ENCODE measurements at regions not wholly inside any gene's neighbourhood (a gene's known extent, or its start where the extent isn't known, plus 50 kb on each side); places are given as distances from the start of the nearest gene placed in this dataset.

GRCh38 chr15:46293550-46293949 lies 658.7 kb downstream of the SQOR start:
- intact Hi-C loops (cut with micrococcal nuclease), result no loop called here
- no peak overlapping the region for H3K4me3 ChIP-seq (replicated peaks in 1 of 2; ENCODE audit: low read depth in 1 of 2, low read length in 2 of 2)
- no peak for DNase-seq (ENCODE audit: low read depth, low spot score)
- BruUV-seq (replicated peaks), result no TSS peak
- CTCF ChIA-PET, result no interaction called here
- no peaks in the 10 kb centered on the region for H3K79me2 ChIP-seq (ENCODE audit: insufficient read depth, low read length)
- no peaks in the 10 kb centered on the region for H3K4me1 ChIP-seq (ENCODE audit: control insufficient read depth in 1 of 2, insufficient read depth in 2 of 2, low read length in 2 of 2)
- no peak overlapping the region for H3K9ac ChIP-seq (ENCODE audit: low read length)
- no peak overlapping the region for H3K4me2 ChIP-seq (ENCODE audit: low read length)
- no peak overlapping the region for H3K27ac ChIP-seq (ENCODE audit: low read depth, low read length)
- no peak overlapping the region for H2AFZ ChIP-seq (ENCODE audit: low read depth, low read length, poor library complexity, severe bottlenecking)
- H3K9me3 ChIP-seq (ENCODE audit: control insufficient read depth in 1 of 2, insufficient read depth in 1 of 2, low read depth in 1 of 2, low read length in 2 of 2), result peaks cover 16 to 26% of the 10 kb centered on the region in 2 experiments; a peak in 3 of 4 replicates
- no peaks in the 10 kb centered on the region for H3K9me2 ChIP-seq (ENCODE audit: insufficient read depth)
- H3K36me3 ChIP-seq (ENCODE audit: control insufficient read depth in 1 of 2, insufficient read depth in 2 of 2, low read length in 2 of 2), result no peaks in the 10 kb centered on the region
- POLR2A ChIA-PET, result no interaction called here
- RAD21 ChIA-PET (ENCODE audit: low non-redundant PET in 1 of 2, low total read pairs in 2 of 2, uncharacterized antibody in 2 of 2, unreplicated experiment in 2 of 2), result no interaction called here
- no peak for ATAC-seq
- H4K20me1 ChIP-seq (ENCODE audit: insufficient read depth), result no peaks in the 10 kb centered on the region
- TF ChIP-seq MAX (IDR thresholded peaks at IDR 0.05), result no peak
- TF ChIP-seq SRF (IDR thresholded peaks at IDR 0.05; ENCODE audit: low read depth), result no peak
- no peak for TF ChIP-seq YY1 (IDR thresholded peaks at IDR 0.05; ENCODE audit: extremely low read depth, insufficient replicate concordance, low read depth, low read length)
- no peak for TF ChIP-seq CTCF (IDR thresholded peaks at IDR 0.05 in 2 of 3, conservative IDR thresholded peaks at IDR 0.05 in 1 of 3; ENCODE audit: borderline replicate concordance in 1 of 3, insufficient read depth in 1 of 3, low read depth in 2 of 3, low read length in 2 of 3)
- no peak for TF ChIP-seq POLR2AphosphoS5 (IDR thresholded peaks at IDR 0.05; ENCODE audit: low read depth, low read length)
- H3K27me3 ChIP-seq (ENCODE audit: insufficient read depth, low read length), result no peaks in the 10 kb centered on the region

GRCh38 chr15:46296002-46296401 lies 661.2 kb downstream of the SQOR start:
- no peak for ATAC-seq
- RAD21 ChIA-PET (ENCODE audit: low non-redundant PET in 1 of 2, low total read pairs in 2 of 2, uncharacterized antibody in 2 of 2, unreplicated experiment in 2 of 2), result no interaction called here
- no peak overlapping the region for H3K4me2 ChIP-seq (ENCODE audit: low read length)
- no peak overlapping the region for H3K9ac ChIP-seq (ENCODE audit: low read length)
- H3K9me2 ChIP-seq (ENCODE audit: insufficient read depth), result no peaks in the 10 kb centered on the region
- TF ChIP-seq ATF3 (IDR thresholded peaks at IDR 0.05), result no peak
- TF ChIP-seq EZH2phosphoT487 (IDR thresholded peaks at IDR 0.05; ENCODE audit: borderline replicate concordance), result no peak
- TF ChIP-seq POLR2AphosphoS5 (IDR thresholded peaks at IDR 0.05; ENCODE audit: low read depth, low read length), result no peak
- TF ChIP-seq ZNF274 (IDR thresholded peaks at IDR 0.05; ENCODE audit: low read depth, low read length), result no peak
- no peak for TF ChIP-seq ELF1 (IDR thresholded peaks at IDR 0.05; ENCODE audit: borderline replicate concordance, low read depth)
- no peak for TF ChIP-seq JUND (IDR thresholded peaks at IDR 0.05)
- TF ChIP-seq REST (IDR thresholded peaks at IDR 0.05; ENCODE audit: low read depth), result no peak
- no peak for TF ChIP-seq SRF (IDR thresholded peaks at IDR 0.05; ENCODE audit: low read depth)
- TF ChIP-seq POLR2A (IDR thresholded peaks at IDR 0.05; ENCODE audit: borderline replicate concordance, extremely low read depth, insufficient read depth, insufficient read length), result no peak
- TF ChIP-seq EZH2 (IDR thresholded peaks at IDR 0.05), result no peak
- no peak for TF ChIP-seq MAX (IDR thresholded peaks at IDR 0.05)
- TF ChIP-seq YY1 (IDR thresholded peaks at IDR 0.05; ENCODE audit: extremely low read depth, insufficient replicate concordance, low read depth, low read length), result no peak
- no peak for TF ChIP-seq EGR1 (IDR thresholded peaks at IDR 0.05; ENCODE audit: low read depth)
- H3K4me1 ChIP-seq (ENCODE audit: control insufficient read depth in 1 of 2, insufficient read depth in 2 of 2, low read length in 2 of 2), result no peaks in the 10 kb centered on the region
- CTCF ChIA-PET, result no interaction called here
- intact Hi-C loops (cut with micrococcal nuclease), result no loop called here
- no peak for DNase-seq (ENCODE audit: low read depth, low spot score)
- no peak overlapping the region for H2AFZ ChIP-seq (ENCODE audit: low read depth, low read length, poor library complexity, severe bottlenecking)
- no peaks in the 10 kb centered on the region for H3K36me3 ChIP-seq (ENCODE audit: control insufficient read depth in 1 of 2, insufficient read depth in 2 of 2, low read length in 2 of 2)
- POLR2A ChIA-PET, result no interaction called here
- H3K4me3 ChIP-seq (replicated peaks in 1 of 2; ENCODE audit: low read depth in 1 of 2, low read length in 2 of 2), result no peak overlapping the region
- H3K27me3 ChIP-seq (ENCODE audit: insufficient read depth, low read length), result no peaks in the 10 kb centered on the region
- no peak overlapping the region for H3K27ac ChIP-seq (ENCODE audit: low read depth, low read length)
- H4K20me1 ChIP-seq (ENCODE audit: insufficient read depth), result no peaks in the 10 kb centered on the region
- BruUV-seq (replicated peaks), result no TSS peak
- no peaks in the 10 kb centered on the region for H3K79me2 ChIP-seq (ENCODE audit: insufficient read depth, low read length)
- H3K9me3 ChIP-seq (ENCODE audit: control insufficient read depth in 1 of 2, insufficient read depth in 1 of 2, low read depth in 1 of 2, low read length in 2 of 2), result peaks cover 14 to 20% of the 10 kb centered on the region in 2 experiments; a peak in 3 of 4 replicates

All from HCT116 (cell line).